GM18909 (cell line): ENCODE measurements at regions not wholly inside any gene's neighbourhood (a gene's known extent, or its start where the extent isn't known, plus 50 kb on each side); places are given as distances from the start of the nearest gene placed in this dataset.
"Not testable (repeated sequence)": the region's sequence is repeated elsewhere in the genome, so short reads cannot be mapped to it uniquely, and the experiment has no call there.

ENCODE experiments used
- ATAC-seq: cut with Tn5 transposase; IDR thresholded peaks from one replicate; pipeline ENCODE4 v1.9.1; 2021; ENCODE audit warnings: mild to moderate bottlenecking; ENCODE audit not compliant: unreplicated experiment, poor library complexity

DNA sequence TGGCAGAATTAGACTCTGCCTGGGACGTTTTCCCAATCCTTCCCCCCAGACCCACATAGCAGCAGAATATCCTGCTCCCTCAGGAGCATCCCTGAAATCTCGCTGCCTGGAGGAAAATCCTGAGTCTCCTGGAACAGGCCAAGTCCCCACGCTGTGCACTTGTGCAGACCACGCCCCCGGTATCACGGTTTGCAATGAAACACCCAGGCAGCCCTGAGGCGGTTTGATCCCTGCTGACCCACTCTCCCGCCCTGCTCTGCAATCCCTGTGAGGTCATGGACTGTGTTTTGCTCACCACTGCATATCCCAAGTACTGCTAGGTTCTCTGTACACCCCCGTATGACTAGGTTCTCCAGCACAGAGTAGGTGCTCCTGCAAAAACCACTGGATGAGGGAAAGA is 411.8 kb upstream of the MGMT start:
- no peak for ATAC-seq

DNA sequence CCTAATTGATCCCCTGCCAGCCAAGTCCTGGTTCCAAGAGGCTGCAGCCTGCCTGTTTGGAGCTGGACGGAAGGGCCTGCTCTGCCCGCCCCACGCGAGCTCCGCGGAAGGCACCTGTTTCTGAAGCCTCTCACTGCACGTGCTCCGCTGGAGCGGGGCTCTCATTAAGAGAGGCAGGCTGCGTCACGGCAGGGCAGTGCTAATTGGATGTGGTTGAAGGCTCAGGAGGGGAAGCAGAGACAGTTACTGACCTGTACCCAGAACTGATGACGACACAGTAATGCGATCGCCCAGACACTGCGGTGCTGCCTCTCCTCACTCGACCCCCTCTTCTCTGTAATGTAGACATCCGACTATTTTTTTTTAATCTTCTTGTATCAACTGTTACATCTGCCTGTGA is 411.1 kb upstream of the MGMT start:
- no peak for ATAC-seq

DNA sequence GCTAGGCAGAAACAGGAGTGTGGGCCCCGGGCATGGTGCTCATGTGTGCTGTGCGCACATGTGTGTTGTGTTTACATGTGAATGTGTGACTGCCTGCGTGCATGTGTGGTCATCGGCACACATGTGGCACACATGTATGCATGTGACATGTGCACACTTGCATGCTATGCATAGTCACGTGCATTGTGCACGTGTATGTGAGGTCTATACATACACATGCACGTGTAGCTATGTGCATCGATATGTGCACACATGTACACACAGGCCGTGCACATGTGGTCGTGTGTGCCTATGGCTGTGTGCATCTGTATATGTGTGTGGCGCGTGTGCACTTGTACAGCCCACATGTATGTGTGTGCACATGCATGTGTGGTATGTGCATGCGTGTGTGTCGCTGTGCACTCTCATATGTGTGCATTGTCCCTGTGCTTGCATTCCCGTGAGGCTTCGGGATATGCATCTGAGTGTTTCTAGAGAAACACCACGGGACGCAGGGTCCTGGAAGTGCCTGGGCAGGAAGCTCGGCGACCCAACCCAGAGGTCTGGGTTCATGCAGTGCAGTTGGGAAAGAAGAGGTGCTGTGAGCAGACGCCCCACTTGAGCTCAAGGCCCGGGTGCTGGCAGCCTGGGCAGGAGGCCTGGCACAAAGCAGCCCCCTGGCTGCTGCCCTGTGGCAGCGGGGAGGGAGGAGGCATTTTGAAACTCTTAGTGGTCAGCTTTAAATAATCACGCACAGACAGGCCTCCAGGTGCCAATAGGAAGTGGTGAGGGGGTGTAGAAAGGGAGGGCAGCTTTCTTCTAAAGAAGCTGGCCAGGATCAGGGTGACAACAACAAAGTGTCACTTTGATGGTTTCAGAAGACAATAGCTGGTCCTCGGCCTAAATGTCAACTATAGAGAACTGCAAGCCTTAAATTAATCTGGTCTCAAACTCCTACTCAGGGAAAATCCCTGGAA is 410.0 kb upstream of the MGMT start:
- ATAC-seq = peak; percentile 50

DNA sequence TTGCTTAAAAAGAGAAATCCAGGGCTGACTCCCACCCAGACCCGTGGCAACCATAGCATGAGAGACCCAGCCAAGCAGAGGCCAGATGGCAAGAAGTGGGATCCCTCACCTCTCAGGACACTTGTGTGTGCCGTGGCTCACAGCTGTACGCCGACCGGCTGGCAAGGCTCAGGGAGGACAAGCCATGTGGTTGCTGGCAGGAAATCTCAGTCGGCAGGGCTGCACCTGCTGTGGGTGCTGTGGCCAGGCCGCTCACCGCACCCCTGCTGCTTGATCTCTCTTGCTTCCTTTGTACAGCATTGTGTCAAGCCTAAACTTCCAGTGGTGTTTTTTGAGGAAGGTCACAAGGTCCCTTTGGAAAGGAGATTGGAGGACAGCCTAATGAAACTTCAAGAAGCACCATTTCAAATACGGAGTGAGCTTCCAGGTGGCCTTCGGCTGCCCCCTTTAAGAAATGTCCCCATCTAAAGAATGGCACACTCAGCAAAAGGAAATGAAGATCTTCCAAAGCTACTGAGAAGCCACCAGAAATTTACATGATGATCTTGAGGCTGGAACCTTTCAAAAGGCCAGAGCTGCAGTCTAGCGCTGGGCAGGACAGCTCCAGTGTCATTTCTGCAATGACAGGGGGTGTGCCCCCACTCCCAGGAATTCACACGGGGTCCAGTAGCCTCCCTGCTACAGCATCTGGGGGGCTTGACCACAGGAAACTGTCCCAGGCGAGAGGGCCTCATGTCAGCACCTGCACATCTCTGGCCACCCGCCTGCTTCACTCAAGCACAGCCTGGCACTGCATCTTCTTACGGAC is 409.0 kb upstream of the MGMT start:
- ATAC-seq = peak; percentile 96

DNA sequence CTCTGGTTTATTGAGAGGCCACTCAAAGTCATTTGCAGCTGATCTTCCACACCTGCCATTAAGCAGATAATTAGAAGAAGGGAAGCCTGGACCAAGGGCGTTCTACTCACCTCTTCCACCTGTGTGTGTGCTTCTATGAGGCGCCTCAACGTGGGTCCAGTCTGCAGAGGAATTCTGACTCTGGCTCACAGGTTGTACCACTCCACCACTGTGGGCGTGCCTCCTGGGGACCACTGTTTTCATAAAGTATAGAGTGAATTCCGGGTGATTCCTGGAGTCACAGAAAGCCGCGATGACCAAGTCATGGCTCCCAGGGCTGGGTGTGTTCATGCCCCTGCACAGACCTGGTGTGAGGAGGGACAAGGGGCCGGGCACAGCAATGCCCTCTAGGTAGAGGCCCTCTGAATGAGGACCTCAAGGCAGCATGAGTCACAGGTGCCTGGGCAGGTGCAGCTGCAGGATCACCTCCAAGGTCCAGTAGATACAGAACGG is 408.3 kb upstream of the MGMT start:
- ATAC-seq = no peak

DNA sequence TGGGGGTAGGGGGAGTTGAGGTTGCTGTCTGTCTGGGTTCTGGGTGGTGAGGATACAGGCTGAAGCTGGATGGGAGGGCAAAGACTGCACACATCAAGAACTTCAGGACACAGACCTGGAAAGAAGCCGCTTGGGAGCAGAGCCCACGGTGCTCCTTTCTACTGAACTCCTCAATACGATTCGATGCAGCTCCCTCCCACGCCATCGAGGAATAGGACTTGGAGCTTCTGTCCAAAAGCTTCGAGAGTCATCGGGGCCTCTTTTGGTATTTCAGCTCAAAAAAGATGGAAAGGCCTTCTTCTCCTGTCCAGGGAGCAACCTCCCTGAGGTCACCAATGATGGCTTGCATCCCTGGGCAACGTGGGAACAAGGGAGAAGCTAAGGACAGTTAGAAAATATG is 407.1 kb upstream of the MGMT start:
- ATAC-seq = no peak

DNA sequence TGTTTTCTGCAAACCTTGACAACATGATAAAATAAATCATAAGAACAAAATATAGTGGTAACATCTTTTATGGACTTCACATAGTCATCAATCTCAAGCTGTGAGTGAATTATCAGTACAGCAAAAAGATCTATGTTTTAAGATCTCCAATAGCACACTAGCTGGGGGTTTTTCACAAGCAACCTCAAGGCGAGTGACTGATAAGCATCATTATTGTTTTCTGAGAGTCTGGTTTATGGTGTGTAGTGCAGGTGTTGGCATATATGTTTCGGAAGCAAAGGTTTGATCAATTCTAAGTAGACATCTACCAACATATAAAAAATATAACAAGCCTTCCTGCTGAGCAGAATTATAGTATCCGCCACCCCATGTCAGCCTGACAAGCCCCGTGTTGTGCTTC is 403.8 kb upstream of the MGMT start:
- ATAC-seq = no peak

DNA sequence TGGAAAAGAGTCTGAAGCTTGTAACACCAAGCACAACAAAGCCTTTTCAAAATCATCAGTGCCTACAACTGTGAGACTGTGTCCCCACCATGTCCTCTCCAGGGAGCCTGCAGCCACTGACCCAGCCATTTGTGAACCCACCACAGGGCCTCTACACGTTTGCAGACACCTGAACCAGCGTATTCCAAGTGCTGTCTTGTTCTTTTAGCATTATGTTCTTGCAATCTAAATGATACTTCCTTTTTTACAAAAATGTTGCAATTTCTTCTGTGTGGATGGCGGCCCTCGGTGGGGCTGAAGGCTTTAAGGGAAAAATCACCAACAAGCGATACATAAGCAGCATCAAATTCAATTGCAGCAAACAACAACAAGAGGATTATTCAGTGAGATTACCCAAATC is 403.2 kb upstream of the MGMT start:
- ATAC-seq = no peak

DNA sequence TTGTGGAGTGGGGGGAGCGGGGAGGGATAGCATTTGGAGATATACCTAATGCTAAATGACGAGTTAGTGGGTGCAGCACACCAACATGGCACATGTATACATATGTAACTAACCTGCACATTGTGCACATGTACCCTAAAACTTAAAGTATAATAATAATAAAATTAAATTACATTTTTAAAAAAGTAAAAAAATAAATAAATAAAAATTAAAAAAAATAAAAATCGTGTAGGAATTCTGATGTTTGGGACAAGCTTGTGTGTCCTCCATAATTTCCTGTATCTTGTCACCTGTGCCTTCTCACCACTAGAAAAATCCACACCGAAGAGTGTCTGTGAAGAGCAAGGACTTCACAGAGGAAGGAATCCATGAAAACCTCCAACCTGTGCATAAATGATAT is 400.5 kb upstream of the MGMT start:
- not testable (repeated sequence) for ATAC-seq

DNA sequence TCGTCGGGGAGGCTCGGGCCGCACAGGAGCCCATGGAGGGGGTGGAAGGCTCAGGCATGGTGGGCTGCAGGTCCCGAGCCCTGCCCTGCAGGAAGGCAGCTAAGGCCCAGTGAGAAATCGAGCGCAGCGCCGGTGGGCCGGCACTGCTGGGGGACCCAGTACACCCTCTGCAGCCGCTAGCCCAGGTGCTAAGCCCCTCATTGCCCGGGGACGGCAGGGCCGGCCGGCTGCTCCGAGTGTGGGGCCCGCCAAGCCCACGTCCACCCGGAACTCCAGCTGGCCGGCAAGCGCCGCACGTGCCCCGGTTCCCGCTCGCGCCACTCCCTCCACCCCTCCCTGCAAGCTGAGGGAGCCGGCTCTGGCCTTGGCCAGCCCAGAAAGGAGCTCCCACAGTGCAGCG is 395.6 kb upstream of the MGMT start:
- ATAC-seq = not testable (repeated sequence)

DNA sequence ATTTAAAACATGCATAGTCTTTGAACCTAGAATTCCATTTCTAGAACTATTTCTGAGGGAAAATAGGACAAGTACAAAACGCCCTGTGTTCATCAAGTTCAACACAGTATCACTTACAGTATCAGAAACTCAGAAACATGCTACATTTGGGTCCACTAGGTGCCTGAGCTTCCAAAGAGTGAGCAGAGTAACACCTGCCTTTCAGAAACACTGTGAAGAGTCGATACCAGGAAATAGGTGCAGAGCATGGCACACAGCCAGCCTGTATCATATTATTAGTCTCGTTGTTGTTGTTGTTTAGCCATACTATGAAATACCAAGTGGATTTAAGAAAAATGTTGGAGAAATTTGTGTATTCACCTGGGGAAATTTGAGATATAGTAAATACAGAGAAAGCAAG is 392.1 kb upstream of the MGMT start:
- no peak for ATAC-seq

DNA sequence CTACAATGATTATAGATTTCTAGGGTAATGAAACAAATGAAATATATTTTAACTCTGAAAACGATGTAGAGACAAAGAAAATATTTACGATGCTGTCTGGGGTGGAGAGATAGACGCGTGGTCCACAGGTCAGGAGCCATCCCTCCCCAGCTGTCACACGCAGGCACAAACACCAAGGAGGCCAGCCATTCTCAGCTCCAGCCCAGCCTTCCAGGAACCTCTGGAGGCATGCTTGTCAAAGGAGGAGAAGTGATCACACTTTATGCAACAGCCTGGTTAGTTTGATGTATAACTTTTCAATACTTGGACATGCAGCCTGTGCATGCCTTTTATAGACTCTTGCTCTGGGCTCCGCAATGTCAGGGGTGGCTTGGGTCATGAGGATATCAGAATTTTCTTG is 391.5 kb upstream of the MGMT start:
- no peak for ATAC-seq

DNA sequence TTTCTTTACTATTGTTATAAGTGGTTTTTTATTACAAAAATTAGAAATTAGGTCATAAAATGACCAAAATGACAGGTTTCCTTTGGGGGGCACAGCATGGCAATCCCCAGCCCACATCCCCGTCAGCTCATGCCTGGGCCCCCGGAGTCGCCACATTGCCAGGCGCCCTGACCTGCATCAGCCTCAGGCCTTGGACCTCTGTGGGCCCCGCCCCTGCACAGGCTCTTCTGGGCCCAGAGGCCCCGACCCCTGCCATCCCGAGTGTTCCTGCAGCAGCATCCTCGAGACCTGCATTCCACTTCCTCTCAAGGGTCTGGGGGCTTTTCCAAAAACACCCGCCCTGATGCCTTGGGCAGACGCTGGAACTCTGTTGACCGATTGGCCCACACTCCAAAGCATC is 391.1 kb upstream of the MGMT start:
- ATAC-seq = no peak

DNA sequence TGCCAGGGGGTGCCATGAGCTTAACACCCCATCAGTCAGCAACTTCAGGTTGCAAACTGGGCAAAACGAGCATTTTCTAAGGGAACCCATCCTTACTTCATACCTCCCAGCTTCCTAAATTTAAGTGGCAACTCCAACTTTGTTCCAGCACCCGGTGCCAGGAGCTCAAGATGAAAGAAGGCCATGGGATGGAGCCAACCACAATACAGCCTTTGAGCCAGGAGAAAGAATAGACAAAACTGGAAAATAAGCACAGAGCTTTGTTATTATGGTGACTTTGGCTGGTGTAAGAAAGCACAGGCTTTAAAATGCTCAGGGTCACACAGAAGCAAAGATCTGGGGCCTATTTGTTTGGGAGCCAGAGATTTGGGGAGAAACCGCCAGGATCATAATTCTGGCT is 388.7 kb upstream of the MGMT start:
- no peak for ATAC-seq

DNA sequence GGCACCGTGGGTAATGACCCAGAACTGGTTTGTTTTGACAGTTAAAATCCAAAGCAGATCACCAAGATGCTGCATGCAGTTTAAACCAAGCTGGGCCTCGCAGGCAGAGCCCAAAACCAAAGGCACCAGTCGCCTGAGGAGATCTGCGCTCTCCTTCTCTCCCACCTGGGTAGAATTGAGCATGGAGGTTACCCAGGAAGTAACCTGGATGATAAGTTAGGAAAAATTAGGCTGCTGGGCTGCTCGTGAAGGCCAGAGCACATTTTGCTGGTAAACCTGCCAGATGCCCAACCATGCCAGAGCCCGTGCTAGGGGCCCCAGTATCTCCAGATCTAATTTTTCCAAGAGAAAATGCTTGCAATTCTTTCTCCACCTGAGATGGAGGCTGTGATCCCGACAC is 388.3 kb upstream of the MGMT start:
- ATAC-seq = no peak

DNA sequence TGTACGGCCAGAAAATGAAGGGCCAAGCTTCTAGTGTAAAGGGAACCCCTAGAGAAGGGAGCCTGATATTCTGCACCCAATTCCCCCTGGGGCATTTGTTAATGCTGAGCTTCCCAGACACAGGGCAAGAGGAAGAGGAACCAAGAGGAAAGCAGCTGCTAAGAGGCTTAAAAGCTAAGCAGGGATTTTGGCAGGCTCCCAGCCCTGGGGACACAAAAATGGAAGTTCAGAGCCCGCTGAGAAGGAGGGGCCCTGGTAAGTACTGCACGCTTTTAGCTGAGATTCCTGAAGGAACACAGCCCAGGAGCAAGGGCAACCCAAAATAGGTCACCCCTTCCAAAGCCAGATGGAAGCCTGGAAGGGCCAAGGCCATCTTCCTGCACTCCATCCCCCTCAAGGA is 387.3 kb upstream of the MGMT start:
- ATAC-seq = no peak

DNA sequence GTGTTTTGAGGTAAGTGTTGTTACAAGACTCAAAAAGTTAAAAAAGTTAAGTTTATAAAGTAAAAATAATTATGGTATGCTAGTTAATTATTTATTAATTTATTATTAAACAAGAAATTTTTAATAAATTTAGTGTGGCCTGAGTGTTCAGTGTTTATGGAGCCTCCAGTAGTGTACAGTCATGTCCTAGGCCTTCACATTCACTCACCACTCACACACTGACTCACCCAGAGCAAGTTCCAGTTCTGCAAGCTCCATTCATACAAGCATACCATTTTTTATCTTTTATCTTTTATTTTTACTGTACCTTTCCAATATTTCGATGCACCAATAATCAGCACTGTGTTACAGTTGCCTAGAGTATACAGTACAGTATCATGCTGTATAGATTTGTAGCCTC is 381.2 kb upstream of the MGMT start:
- ATAC-seq = no peak

DNA sequence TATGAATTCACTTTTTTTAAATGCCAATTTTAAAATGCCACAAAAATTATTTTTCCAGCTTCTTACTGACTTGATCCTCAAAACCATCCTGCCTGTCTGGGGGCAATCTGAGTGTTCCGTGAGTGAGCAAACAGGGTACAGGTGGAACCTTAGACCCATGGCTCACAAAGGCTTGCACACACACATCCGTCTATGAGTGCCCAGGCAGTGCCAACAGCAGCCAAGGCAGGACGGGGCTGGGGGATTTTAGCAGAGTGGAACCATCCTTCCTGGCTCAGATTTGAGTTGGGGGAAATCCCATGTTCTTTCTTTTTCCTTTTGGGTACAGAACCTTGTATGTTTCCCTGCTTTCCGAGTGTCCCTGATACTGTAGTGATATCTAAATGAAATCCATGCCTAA is 377.7 kb upstream of the MGMT start:
- ATAC-seq = no peak

DNA sequence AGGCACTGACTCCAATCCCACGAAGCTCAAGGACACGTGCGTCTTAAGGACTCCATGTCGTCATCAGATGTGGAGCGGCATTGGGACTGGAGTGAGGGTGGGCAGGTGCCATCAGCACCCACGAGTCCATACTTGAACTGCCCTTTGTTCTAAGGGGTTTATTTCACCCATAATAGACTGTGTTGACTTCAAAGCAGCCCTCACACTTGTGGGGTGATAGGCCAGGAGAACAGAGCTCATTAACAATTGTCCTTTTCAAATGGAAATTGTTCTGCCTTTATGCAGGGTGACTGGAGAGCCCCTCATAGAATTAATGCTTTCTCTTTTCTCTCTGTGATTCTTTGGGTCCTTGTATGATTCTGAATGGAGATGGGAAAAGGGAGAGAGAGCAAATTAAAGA is 376.9 kb upstream of the MGMT start:
- no peak for ATAC-seq

DNA sequence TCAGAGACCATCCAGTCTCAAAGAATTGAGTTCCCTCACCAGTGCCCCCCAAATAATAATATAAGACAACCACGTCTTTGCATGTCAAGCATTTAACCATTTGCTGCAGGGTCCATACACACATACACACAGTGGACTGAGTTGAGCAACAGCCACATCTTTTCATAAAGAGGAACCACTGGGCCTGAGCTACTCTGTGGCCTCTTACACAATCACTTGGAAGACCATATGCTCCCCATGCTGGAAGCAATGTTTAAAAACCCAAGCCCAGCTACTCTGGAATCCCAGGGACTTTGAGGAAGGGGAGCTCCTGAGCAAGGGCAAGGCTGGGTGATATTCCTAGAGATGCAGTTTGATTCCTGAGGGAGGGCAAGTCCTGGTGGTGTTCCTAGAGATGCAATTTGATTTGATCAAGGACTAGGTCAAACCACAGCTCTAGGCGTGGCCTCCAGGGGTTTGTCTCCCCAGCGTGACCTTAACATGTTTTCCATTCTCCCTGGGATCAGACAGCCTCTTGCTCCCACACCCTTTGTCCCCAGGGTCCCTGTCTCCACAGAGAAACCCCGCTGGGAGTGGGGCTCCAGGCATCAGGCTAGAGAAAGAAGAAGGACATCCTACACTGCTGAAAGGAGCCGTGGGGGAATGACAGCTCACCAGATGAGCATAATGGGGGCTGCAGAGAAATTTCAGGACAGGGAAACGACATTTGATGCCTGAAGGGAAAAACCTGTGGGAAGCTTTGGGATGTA is 376.2 kb upstream of the MGMT start:
- no peak for ATAC-seq

DNA sequence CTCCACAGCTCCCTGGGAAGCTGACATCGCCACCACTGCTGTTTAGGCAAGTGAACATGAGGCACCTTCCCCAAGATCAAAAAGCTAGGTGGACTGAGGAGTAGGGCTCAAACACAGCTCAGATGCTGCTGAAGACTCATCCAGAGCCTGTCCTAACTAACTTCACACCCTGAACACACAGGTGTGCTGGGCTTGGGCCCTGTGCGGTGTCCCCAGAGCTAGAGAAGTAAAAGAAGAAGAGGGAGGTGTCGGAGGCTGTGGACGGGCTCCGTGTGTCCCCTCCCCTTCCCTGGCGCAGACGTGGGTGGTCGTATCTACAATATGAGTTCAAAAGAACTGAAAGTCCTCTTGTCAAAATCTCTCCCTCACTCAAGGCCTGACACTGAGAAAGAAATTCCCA is 373.4 kb upstream of the MGMT start:
- ATAC-seq = no peak
